Osteocyte (in vitro differentiated cells): ENCODE measurements at regions not wholly inside any gene's neighbourhood (a gene's known extent, or its start where the extent isn't known, plus 50 kb on each side); places are given as distances from the start of the nearest gene placed in this dataset.

Experiments used
- DNase-seq: peaks from one replicate; pipeline ENCODE4 v3.0.0; 2021; ENCODE audit warnings: mixed read lengths; ENCODE audit not compliant: unreplicated experiment; ENCODE audit errors: extremely low spot score
- H3K27ac Mint-ChIP-seq: one replicate; pipeline ENCODE4 v1.8.0; 2021; ENCODE audit warnings: mild to moderate bottlenecking, mixed read lengths; ENCODE audit not compliant: unreplicated experiment
- H3K27me3 Mint-ChIP-seq: one replicate; pipeline ENCODE4 v1.8.0; 2021; ENCODE audit warnings: mixed read lengths; ENCODE audit not compliant: unreplicated experiment
- H3K36me3 Mint-ChIP-seq: one replicate; pipeline ENCODE4 v1.8.0; 2021; ENCODE audit warnings: mixed read lengths; ENCODE audit not compliant: unreplicated experiment
- H3K4me1 Mint-ChIP-seq: one replicate; pipeline ENCODE4 v1.8.0; 2021; ENCODE audit warnings: mixed read lengths; ENCODE audit not compliant: unreplicated experiment
- H3K4me3 Mint-ChIP-seq: one replicate; pipeline ENCODE4 v1.8.0; 2021; ENCODE audit warnings: mild to moderate bottlenecking, moderate library complexity, mixed read lengths; ENCODE audit not compliant: unreplicated experiment
- H3K9me3 Mint-ChIP-seq: one replicate; pipeline ENCODE4 v1.8.0; 2021; ENCODE audit warnings: mixed read lengths; ENCODE audit not compliant: unreplicated experiment
- TF ChIP-seq, protein P1 (sequence below): fragments of 200-600 bp; sonication (generic); IDR thresholded peaks from 2 replicates; pipeline ENCODE4 v1.5.0; 2021; ENCODE audit warnings: antibody characterized with exemption, mild to moderate bottlenecking, moderate library complexity

GRCh38 chr4:19842471-19842870, 409.2 kb upstream of the SLIT2 start:
- H3K27me3 Mint-ChIP-seq = no peaks in the 10 kb centered on the region
- no peaks in the 10 kb centered on the region for H3K36me3 Mint-ChIP-seq
- no peak overlapping the region for H3K4me3 Mint-ChIP-seq
- H3K9me3 Mint-ChIP-seq = no peaks in the 10 kb centered on the region
- no peak overlapping the region for H3K27ac Mint-ChIP-seq
- TF ChIP-seq, protein P1, sequence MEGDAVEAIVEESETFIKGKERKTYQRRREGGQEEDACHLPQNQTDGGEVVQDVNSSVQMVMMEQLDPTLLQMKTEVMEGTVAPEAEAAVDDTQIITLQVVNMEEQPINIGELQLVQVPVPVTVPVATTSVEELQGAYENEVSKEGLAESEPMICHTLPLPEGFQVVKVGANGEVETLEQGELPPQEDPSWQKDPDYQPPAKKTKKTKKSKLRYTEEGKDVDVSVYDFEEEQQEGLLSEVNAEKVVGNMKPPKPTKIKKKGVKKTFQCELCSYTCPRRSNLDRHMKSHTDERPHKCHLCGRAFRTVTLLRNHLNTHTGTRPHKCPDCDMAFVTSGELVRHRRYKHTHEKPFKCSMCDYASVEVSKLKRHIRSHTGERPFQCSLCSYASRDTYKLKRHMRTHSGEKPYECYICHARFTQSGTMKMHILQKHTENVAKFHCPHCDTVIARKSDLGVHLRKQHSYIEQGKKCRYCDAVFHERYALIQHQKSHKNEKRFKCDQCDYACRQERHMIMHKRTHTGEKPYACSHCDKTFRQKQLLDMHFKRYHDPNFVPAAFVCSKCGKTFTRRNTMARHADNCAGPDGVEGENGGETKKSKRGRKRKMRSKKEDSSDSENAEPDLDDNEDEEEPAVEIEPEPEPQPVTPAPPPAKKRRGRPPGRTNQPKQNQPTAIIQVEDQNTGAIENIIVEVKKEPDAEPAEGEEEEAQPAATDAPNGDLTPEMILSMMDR = no peak
- H3K4me1 Mint-ChIP-seq = no peaks in the 10 kb centered on the region
- no peak for DNase-seq

- Mint-ChIP-seq H3K36me3 (no peaks in the 10 kb centered on the region), H3K4me1 (no peaks in the 10 kb centered on the region), H3K27me3 (no peaks in the 10 kb centered on the region), H3K9me3 (no peaks in the 10 kb centered on the region), H3K27ac (no peak overlapping the region), H3K4me3 (no peak overlapping the region)
- no peak for DNase-seq
- TF ChIP-seq, protein P1 = no peak
These were observed 412.8 kb upstream of the SLIT2 start for GRCh38 chr4:19838858-19839257.

DNA sequence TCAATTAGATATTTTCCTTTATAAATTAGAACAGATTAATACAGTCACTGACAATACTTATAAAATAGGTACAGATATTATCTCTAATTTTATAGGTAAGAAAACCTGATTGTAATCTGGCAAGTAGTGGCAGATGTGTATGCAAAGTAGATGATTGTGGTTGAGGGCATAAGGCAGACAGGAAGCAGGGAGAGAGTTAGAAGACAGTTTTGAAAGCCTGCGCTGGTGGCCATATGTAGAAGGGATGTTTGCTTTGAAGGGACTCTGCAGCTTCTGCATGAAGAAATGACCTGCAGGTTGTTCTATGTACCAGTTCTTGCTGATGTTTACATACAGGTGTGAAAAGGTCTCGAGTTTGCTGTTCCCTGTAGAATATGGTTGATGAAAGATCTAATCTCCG, 416.3 kb upstream of the SLIT2 start:
- Mint-ChIP-seq H3K27ac (no peak overlapping the region), H3K36me3 (no peaks in the 10 kb centered on the region), H3K4me3 (no peak overlapping the region), H3K27me3 (no peaks in the 10 kb centered on the region), H3K9me3 (no peaks in the 10 kb centered on the region), H3K4me1 (no peaks in the 10 kb centered on the region)
- TF ChIP-seq, protein P1 = no peak
- DNase-seq = no peak

DNA sequence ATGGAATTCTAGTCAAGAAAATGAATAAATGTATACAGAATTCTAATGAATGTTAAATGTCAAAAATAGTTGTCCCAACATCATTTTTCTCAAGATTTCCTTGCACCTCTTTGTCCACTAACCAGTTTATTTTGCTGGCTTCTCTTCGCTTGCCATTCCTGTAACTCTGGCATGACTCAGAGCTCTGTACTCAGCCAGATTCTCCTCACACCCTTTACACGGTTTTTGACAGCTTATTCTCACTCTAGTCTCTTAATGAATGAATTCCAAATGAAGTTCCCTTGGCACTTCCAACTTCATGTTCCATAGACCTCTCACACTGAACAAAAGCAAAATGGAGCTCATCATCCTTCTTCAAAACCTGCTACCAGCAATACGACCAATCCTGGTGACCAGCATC, 419.3 kb upstream of the SLIT2 start:
- H3K27me3 Mint-ChIP-seq = no peaks in the 10 kb centered on the region
- no peaks in the 10 kb centered on the region for H3K9me3 Mint-ChIP-seq
- H3K27ac Mint-ChIP-seq = no peak overlapping the region
- H3K36me3 Mint-ChIP-seq = no peaks in the 10 kb centered on the region
- H3K4me1 Mint-ChIP-seq = no peaks in the 10 kb centered on the region
- TF ChIP-seq, protein P1 = no peak
- no peak for DNase-seq
- no peak overlapping the region for H3K4me3 Mint-ChIP-seq

- H3K9me3 Mint-ChIP-seq = no peaks in the 10 kb centered on the region
- TF ChIP-seq, protein P1 = no peak
- no peaks in the 10 kb centered on the region for H3K4me1 Mint-ChIP-seq
- no peak for DNase-seq
- H3K4me3 Mint-ChIP-seq = no peak overlapping the region
- H3K27me3 Mint-ChIP-seq = no peaks in the 10 kb centered on the region
- H3K27ac Mint-ChIP-seq = no peak overlapping the region
- H3K36me3 Mint-ChIP-seq = no peaks in the 10 kb centered on the region
These were observed 419.9 kb upstream of the SLIT2 start for GRCh38 chr4:19831644-19832285.
